Left ventricle myocardium superior (tissue), 1 donor: ENCODE measurements at regions not wholly inside any gene's neighbourhood (a gene's known extent, or its start where the extent isn't known, plus 50 kb on each side); places are given as distances from the start of the nearest gene placed in this dataset.
"Not testable (repeated sequence)": the region's sequence is repeated elsewhere in the genome, so short reads cannot be mapped to it uniquely, and the experiment has no call there.

Source experiments
- ATAC-seq: fragments of 200-7000 bp; cut with Tn5 transposase; one replicate; pipeline ENCODE4 v1.9.1; 2020; ENCODE audit warnings: mild to moderate bottlenecking, moderate library complexity
- DNase-seq: peaks from one replicate; pipeline ENCODE4 v3.0.0-alpha.2; 2020
- intact Hi-C: fragments of 100-400 bp; cut with micrococcal nuclease; formaldehyde crosslinking; loops from one replicate; pipeline ENCODE4 v1.11.0; 2022
- donor health status: DM: no; HTN: yes; CAD: no; lungs with severe emphysema.

DNA sequence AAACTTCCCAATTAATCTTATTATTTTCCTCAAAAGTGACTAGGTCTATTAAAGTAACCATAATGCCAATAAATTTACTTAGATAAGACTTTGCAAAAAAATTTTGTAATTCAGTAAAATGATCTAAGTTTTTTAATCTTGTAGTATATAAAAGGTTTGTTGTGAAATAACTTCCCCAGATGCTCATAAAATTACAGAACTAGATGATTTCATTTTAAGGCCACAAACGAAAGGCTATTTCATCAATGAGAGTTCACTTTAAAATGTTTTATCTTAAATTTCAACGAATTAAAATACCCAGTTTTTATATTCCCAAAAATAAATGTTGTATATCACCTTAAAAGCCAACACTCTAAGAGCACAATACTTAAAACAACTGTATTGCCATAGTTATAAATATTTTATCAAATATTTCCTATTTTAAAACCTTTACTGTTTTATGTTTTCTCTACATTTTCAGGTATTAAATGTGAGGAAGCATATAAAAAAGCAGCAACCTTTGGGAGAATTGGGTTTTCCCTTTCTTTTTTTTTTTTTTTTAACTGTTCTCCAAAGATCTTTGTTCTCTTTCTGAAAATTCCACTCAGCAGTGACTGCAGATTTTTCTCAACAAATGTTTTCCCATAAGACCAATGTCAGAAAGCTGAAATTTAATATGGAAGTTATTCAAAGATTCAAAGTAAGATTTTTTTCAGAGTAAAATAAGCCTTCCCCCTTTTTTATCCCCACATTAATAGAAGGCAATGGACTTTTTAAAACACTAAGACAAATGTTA, 169.9 kb downstream of the CYB561 start:
- no peak for ATAC-seq
- DNase-seq: no peak
- intact Hi-C loops: loop anchor here (10.0 kb wide), 1 partner anchor 129 kb away; no protein-coding TSS in a partner anchor

DNA sequence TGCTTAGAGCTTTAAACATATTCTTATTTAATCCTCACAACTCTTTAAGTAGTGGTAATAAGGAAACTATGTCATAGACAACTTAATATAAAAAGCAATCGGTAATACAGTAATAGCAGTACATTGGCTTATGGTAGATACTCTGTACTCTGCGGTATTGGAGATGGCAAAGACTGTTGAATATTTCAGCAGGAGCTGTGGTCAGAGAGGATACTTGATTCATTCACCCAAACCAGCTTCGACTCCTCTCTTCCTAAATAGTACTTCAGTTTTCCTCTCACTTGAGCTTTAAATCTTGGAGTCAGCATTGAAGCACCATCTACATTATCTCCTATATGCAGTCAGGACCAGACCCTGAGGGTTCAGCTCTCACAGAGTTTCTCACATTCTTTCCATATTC, 169.3 kb downstream of the CYB561 start:
- DNase-seq (no peak), ATAC-seq (no peak)
- intact Hi-C loops: loop anchor here (10.0 kb wide), 1 partner anchor 128 kb away; no protein-coding TSS in a partner anchor

DNA sequence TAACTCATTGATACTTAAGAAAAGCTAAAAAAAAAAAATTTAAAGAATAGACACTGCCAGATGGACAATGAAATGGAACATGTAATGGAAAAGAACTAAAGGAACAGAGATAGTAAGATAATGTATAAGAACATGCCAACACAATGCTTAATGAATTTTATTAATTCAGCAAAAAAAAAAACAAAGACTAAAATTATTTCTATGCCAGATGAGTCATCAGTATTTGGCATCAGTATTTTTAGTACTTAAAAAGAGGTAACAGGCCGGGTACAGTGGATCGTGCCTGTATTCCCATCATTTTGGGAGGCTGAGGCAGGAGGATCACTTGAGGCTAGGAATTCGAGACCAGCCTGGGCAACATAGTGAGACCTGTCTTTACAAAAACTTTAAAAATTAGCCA, 168.5 kb downstream of the CYB561 start:
- ATAC-seq: no peak
- intact Hi-C loops: loop anchor here (10.0 kb wide), 1 partner anchor 127 kb away; no protein-coding TSS in a partner anchor

DNA sequence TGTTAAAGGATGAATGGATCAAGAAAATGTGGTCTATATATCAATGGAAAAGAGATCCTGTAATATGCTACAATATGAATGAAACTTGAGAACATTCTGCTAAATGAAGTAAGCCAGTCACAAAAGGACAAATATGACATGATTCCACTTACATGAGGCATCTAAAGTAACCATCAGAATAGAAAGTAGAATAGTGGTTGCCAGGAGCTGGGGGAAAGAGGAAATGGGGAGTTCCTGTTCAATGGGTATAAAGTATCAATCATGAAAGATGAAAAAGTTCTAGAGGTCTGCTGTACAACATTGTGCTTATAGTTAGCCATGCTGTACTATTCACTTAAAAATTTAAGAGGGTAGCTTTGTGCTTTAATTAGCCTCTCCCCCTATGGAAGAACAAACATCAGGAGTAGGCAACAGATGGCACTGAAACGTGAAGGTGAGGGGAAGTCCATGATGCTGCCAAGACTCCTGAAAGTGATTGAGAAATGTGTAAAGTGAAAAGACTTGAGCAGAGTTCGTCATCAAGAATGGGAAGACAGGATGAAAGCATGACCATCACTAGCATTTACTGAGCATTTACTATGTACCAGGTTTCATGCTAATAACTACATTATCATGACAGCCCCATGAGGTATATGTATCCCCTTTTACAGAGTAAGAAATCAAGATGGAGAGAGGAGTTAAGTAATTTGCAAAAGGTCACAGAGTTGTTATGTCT, 167.2 kb downstream of the CYB561 start:
- intact Hi-C loops: loop anchor here (10.0 kb wide), 1 partner anchor 126 kb away; no protein-coding TSS in a partner anchor
- ATAC-seq (no peak), DNase-seq (no peak)

More for the DNA sequence above, 168.5 kb downstream of the CYB561 start:
- DNase-seq: no peak

DNA sequence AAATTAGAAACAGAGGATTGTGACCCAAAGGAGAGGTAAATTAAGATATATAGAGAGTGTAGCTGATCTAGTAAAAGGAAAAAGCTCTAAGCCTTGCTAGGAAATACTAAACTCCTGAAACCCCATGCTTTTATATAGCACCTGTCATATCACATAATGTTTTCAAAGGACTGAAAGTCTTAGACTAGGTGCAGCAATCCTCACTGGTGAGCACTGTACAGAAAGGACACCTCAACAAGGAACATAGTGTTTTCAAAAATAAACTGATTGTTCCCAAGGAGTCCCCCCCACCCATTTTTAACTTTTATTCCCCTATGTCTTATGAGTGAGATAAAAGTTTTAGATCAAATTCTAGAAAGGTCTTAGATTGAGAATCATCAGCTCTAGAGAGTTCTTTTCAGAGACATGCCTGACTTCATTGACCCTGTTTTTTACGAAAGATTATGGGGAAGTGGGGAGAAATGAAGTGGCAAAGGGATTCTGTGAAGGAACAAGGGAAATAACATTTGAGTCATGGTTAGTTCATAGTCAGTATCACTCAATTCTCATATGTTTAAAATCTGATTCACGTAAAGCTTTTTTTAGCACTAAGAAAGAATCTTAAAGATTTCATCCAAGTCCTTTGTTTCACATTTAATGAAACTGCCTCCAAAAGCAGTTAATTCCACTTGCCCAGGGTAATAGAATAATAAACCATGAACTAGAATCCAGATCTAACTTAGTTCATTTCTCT, 166.4 kb downstream of the CYB561 start:
- no peak for DNase-seq
- intact Hi-C loops: loop anchor here (10.0 kb wide), 1 partner anchor 125 kb away; no protein-coding TSS in a partner anchor
- ATAC-seq: no peak

DNA sequence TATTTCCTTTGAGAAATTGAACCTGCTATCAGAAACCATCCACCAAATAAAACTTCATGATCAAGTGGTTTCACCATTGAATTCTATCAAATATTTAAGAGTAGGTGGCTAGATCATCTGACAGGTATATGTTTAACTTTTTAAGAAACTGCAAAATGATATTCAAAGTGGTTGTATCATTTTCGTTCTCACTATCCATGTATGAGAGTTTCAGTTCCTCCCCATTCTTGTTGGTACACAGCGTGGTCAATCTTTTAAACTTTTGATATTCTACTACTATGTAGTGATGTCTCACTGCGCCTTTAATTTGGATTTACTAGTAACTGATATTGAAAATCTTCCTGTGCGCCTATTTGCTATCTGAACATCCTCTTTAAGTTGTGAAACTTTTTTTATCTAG, 163.7 kb downstream of the CYB561 start:
- no peak for ATAC-seq
- DNase-seq: no peak

DNA sequence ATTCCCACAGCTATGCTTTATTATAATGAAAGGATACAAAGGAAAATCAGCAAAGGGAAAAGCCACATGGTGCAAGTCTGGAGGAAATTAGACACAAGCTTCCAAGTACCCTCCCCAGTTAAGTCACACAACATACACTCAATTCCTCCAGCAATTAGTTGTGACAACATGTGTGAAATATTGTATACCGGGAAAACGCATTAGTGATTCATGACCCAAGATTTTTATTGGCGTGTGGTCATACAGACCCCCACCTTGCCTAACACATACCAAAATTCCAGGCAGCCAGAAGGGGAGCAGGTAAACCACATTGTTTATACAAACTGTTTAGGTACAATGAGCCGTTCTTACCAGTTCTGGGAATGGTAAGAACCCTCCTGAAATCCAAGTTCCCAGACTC, 160.6 kb downstream of the CYB561 start:
- ATAC-seq (no peak), DNase-seq (no peak)
- intact Hi-C loops: no loop called here

More for the DNA sequence above, 163.7 kb downstream of the CYB561 start:
- intact Hi-C loops: no loop called here

DNA sequence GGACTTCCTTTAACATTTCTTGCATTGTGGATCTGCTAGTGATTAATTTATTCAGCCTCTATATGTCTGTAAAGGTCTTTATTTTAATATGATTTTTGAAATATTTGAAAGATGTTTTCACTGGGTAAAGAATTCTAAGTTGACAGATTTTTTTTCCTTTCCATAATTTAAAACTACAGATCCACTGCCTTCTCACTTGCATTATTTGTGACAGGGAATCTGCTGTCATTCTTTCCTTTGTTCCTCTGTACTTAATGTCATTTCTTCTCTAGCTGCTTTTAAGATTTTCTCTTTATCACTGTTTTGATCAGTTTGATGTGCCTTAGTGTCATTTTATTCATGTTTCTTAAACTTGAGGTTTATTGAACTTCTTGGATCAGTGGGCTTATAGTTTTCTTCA, 159.9 kb downstream of the CYB561 start:
- intact Hi-C loops: no loop called here
- DNase-seq (no peak), ATAC-seq (no peak)

DNA sequence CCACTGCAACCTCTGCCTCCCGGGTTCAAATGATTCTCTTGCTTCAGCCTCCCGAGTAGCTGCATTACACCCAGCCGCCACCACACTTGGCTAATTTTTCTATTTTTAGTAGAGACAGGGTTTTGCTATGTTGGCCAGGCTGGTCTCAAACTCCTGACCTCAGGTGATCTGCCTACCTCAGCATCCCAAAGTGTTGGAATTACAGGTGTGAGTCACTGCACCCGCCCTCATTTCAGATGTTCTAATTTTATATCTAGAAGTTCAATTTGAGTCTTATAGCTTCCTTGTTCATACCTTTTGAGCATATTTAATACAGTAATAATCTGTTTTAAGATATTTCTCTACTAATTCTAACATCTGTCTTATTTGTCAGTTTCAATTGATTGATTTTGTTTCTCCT, 159.1 kb downstream of the CYB561 start:
- ATAC-seq, DNase-seq, intact Hi-C loops: not testable (repeated sequence)

DNA sequence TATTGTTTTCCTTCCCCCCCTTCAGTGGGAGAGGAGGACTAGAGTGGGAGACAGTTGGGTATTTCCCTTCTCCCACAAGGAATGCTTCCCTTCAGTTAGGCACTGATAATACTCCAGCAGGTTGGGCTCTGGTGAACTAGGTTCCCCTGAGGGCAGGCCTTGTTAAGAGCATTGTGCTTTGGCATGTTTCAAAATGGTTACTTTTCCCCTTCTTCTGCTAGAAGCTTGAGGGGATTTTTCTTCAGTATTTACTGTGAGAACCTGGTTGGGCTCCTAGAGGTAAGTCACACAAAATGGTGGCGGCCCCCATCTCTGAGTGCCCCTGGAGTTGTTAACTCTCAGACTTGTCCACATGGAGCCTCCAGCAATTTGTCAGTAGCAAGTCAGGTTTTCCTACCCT, 156.2 kb downstream of the CYB561 start:
- intact Hi-C loops: no loop called here
- no peak for ATAC-seq

DNA sequence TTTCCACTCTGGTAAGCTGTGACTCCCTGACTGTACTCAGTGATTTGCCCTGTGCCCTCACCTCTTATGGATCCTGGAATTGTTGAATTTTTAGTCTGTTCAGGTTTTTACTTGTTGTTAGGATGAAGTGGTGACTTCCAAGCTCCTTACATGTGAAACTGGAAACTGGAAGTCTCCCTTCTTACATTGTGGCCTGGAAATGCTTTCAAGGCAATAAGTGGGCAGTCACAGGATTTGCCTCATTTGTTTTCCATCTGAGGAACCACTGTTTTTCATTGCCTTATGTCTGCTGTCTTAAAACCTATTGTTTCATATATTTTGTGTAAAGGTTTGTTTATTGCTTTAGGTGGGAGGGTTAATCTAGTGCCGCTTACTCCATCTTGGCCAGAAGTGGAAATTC, 155.8 kb downstream of the CYB561 start:
- DNase-seq (no peak), ATAC-seq (no peak)
- intact Hi-C loops: no loop called here

More for the DNA sequence above, 156.2 kb downstream of the CYB561 start:
- no peak for DNase-seq

DNA sequence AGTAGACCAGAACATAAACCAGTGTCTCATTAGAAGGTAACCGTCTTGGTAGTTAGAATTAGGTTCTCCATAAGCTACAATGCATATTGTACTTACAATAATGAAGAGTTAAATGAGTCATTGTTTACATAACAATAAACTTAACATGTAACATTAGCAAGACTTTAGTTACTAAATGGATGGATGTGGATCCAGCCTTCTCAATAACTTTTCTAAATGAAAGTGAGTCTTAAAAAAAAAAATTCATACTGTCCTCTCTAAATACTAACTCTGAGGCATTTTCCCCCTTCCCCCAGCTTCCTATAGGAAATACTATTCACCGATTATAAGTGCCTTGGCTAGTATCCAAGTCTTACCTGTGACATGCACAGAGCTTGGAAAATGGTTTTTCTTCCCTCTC, 155.3 kb downstream of the CYB561 start:
- no peak for DNase-seq
- ATAC-seq: no peak
- intact Hi-C loops: no loop called here

DNA sequence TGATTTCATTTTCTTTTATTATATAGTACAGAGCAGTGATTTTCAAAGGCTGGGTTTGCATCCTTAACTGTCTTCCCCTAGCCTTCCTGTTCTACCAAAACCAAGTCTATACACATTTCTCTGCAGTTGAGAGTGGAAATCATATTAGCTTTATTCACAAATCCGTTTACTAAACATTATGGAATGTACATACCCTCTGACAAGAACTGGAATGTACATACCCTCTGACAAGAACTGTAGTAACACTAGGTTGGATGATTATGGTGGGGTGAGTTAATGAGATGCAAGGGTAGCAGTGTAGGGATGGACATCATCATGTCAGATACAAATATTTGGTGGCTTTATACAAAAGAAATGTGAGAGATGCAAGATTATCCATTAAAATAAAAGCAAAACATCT, 154.8 kb downstream of the CYB561 start:
- no peak for DNase-seq

DNA sequence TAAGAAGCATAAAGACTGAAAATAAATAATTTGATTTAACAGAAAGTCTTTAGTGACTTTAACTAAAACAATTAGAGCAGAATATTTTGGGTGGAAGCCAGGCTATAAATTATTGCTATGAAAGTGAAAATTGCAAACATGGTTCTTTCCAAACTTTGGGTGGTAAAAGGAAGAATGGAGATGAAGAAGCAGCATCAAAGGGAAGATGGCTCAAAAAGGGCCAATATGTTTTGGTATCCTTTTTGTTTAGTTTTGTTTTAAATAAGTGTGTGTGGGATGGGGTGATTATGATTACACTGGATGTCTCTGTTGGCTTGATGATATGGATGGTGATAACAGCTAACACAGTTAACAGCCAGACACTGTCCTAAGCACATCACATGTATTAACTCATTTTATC, 153.7 kb downstream of the CYB561 start:
- no peak for DNase-seq
- no peak for ATAC-seq
- intact Hi-C loops: no loop called here

More for the DNA sequence above, 154.8 kb downstream of the CYB561 start:
- intact Hi-C loops: no loop called here
- ATAC-seq: no peak

DNA sequence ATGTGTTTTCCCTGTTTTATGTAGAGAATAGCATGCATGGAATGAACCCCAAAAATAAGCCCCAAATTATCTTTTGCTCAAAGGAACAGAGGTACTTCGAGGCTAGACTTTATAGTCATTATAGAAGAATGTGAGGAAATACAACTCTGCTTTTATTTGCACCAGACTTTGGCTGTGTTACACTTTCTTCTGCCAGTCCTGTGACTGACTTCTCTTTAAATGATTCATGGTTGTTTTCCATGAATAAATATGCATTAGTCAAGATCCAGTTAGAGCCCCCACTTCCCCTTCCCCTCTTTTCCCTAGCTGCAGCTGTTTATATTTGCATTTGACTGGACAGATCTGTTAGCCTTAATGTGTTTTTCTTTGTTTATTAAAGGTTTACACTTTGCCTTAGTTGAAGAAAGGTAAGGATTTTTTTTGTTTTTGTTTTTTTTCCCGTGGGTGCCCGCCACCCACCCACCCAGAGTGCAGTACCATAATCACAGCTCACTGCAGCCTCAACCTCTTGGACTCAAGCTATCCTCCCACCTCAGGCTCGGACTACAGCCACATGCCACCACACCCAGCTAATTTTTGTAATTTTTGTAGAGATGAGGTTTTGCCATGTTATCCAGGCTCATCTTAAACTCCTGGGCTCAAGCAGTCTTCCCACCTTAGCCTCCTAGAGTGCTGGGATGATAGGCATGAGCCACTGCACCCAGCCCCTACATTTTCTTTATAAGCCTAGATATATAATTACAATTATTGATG, 152.6 kb downstream of the CYB561 start:
- intact Hi-C loops: no loop called here
- ATAC-seq: peak; percentile 38
- no peak for DNase-seq

DNA sequence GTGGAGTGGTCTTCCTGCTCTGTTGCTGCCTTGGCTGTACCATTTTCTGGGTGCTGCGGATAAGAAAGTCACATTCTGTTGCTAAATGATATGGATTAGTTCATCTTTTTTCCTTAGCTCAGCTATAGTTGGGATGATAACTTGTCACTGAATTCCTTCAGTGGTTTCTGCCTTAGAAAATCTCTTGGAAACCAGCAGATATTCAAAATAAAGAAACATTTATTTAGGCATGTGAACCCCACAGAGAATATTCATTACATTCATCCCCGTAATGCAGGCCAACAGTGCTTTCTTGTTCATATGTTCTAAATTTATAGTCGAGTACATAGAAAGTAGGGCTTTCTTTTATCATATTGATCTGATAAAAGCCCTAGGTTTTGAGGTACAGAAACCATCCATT, 151.3 kb downstream of the CYB561 start:
- ATAC-seq: no peak
- intact Hi-C loops: no loop called here

DNA sequence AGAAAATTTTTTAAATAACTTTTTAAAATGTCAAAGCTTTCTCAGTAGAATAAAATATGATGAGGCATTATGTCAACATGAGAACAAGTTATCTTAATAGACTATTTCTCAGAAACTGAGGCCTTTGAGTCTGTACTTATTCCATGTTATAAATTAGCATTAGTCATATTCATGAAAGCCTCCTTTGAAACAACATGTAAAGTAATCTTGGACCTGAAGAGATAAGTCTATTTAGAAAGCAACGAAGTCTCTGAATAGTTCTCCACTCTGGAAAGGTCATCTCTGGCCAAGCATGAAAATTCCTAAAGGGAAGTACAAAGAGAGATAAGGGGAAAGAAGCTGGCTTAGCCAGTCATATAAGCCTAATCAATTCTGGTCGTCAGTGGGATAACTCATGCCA, 150.8 kb downstream of the CYB561 start:
- DNase-seq (no peak), ATAC-seq (no peak)
- intact Hi-C loops: no loop called here

More for the DNA sequence above, 151.3 kb downstream of the CYB561 start:
- DNase-seq: no peak

DNA sequence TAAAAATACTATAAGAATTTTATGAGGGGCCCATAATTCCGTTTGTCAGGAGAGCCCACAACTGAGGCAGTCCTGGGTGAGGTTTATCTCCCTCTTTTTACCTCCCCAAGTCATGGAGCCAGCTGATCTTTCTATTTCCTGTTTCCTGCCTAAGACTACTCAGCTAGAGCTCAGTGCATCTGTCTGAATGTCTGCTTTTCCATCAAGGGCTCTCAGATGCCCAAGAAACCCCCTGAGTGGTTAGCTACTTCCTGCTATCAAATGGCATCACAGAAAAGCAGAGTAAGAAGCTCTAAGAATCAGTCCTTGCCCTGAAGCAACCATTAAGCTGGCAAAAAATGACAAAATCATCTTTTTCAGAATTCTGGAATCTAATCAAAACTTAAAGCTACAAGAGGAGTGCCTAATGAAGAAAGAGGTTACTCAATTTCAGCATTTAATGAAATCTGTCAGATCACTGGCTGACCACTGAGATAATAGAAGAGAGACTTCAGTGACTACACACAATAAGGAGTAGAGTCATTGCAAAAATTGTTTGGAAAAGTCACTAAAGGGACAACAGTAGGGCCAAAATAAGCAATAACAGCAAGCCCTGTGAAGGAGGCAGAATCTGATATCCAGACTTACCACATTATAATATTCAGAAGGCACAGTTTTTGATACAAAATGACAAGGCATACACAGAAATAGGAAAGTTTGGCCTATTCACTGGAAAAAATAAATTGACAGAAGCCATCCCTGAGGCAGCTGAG, 150.1 kb downstream of the CYB561 start:
- intact Hi-C loops: no loop called here
- no peak for ATAC-seq
- no peak for DNase-seq
